GM21576 (cell line): ENCODE measurements at regions not wholly inside any gene's neighbourhood (a gene's known extent, or its start where the extent isn't known, plus 50 kb on each side); places are given as distances from the start of the nearest gene placed in this dataset.

Experiments used
- ATAC-seq: cut with Tn5 transposase; IDR thresholded peaks from one replicate; pipeline ENCODE4 v1.9.1; 2021; ENCODE audit warnings: mild to moderate bottlenecking, moderate library complexity; ENCODE audit not compliant: unreplicated experiment

GRCh38 chr15:101124731-101125451 is 127.0 kb downstream of the CHSY1 start:
- ATAC-seq, result no peak

- ATAC-seq, result no peak
Observed at GRCh38 chr15:101123222-101123910, 128.5 kb downstream of the CHSY1 start.

DNA sequence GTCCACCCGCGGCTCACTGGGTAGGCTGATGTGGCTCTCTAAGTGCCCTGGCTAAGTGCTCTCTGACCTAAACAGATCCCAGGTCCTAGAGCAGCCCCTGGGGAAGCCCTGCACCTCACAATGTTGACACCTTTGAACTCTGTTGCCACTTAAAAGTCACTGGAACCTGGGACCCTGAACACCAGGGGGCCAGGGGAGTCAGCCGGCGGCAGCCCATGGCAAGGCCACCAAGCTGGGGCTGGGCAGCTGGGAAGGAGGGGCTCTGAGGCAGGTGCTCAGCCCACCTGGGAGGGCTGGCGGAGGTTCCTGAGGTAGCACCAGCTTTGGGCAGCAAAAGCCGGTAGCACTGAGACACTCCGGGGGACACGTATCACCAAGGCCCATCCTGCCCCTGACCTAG is 129.0 kb downstream of the CHSY1 start:
- ATAC-seq, result no peak

DNA sequence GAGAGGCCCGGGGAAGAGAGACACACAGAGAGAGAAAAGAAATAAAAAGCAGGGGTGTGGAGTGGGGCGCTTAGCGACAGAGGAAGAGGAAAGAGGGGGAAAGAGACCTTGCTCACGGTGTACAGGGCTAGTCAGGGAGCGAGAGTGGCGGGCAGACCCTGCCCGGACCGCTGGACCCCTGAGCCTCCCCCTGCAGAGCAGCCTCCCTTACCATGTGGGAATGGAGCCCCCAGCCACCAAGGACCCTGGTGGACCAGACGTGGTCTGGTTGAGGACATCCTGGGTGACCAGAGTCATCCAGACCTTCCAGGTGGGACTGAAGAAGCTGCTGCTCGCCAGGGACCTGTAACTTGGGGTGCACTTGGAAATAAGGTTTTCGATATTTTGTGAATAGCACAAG is 129.6 kb downstream of the CHSY1 start:
- ATAC-seq, result no peak

- peak; percentile 68 for ATAC-seq
Observed at GRCh38 chr15:101121511-101122090, 130.2 kb downstream of the CHSY1 start.

- no peak for ATAC-seq
Observed at GRCh38 chr15:101120987-101121386, 130.9 kb downstream of the CHSY1 start.

DNA sequence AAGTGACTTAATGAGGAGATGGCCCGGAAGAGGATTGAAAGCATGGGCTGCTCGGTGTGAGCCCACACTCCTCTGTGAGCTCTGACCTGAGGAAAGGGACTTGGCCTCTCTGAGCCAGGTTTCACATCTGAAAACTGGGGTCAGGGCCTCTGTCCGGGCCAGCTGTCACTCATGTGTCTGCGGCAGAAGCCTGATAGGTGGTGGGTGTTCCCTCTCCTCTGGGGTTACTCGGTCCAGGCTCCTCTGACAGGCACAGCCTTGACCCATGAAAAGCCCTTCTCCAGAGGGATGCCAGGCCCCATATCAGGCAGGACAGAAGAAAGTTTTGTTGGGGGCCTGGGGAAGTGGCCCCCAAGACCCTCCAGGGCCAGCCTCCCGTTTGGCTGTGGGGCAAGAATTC is 131.4 kb downstream of the CHSY1 start:
- ATAC-seq, result no peak
